HEK293 (cell line): ENCODE measurements at regions not wholly inside any gene's neighbourhood (a gene's known extent, or its start where the extent isn't known, plus 50 kb on each side); places are given as distances from the start of the nearest gene placed in this dataset.
A peak's percentile ranks its signal among the peaks of the same experiment; 100 is the strongest.

Experiments used
- BCL11B ChIP-seq: fragments of 450-650 bp; formaldehyde crosslinking; IDR thresholded peaks from 2 replicates; pipeline ENCODE4 v1.5.1; 2016; ENCODE audit warnings: low read depth, missing biosample characterization, missing genetic modification characterization
- FEZF1 ChIP-seq: fragments of 450-650 bp; formaldehyde crosslinking; IDR thresholded peaks from 2 replicates; pipeline ENCODE4 v1.5.1; 2016; ENCODE audit warnings: missing biosample characterization, missing genetic modification characterization
- GLI2 ChIP-seq: fragments of 450-650 bp; formaldehyde crosslinking; IDR thresholded peaks from 2 replicates; pipeline ENCODE4; 2017; ENCODE audit warnings: missing biosample characterization, missing genetic modification characterization, low read depth, borderline replicate concordance
- GLIS1 ChIP-seq: fragments of 450-650 bp; formaldehyde crosslinking; IDR thresholded peaks from 2 replicates; pipeline ENCODE4 v1.5.1; 2016; ENCODE audit warnings: missing biosample characterization, missing genetic modification characterization
- IKZF3 ChIP-seq: fragments of 450-650 bp; IDR thresholded peaks from 2 replicates; pipeline ENCODE4 v1.5.0; 2018; ENCODE audit warnings: missing biosample characterization, mild to moderate bottlenecking, missing genetic modification characterization, moderate library complexity
- KLF10 ChIP-seq: fragments of 450-650 bp; IDR thresholded peaks from 2 replicates; pipeline ENCODE4 v1.5.1; 2018; ENCODE audit warnings: missing biosample characterization, mild to moderate bottlenecking, missing genetic modification characterization
- KLF9 ChIP-seq: fragments of 450-650 bp; formaldehyde crosslinking; IDR thresholded peaks from 2 replicates; pipeline ENCODE4 v1.5.1; 2016; ENCODE audit warnings: missing biosample characterization, missing genetic modification characterization, low read depth
- MZF1 ChIP-seq: fragments of 450-650 bp; formaldehyde crosslinking; IDR thresholded peaks from 2 replicates; pipeline ENCODE4 v1.5.1; 2017; ENCODE audit warnings: missing biosample characterization, missing genetic modification characterization, borderline replicate concordance
- SCRT2 ChIP-seq: fragments of 450-650 bp; formaldehyde crosslinking; IDR thresholded peaks from 2 replicates; pipeline ENCODE4 v1.5.1; 2016; ENCODE audit warnings: missing biosample characterization, missing genetic modification characterization
- YY1 ChIP-seq: fragments of 450-650 bp; formaldehyde crosslinking; IDR thresholded peaks from 2 replicates; pipeline ENCODE4 v1.5.1; 2018; ENCODE audit warnings: missing biosample characterization, missing genetic modification characterization
- ZBTB21 ChIP-seq: fragments of 450-650 bp; formaldehyde crosslinking; IDR thresholded peaks from 2 replicates; pipeline ENCODE4 v1.5.1; 2017; ENCODE audit warnings: missing biosample characterization, missing genetic modification characterization
- ZBTB48 ChIP-seq: fragments of 450-650 bp; formaldehyde crosslinking; IDR thresholded peaks from 2 replicates; pipeline ENCODE4 v1.5.1; 2016; ENCODE audit warnings: missing biosample characterization, missing genetic modification characterization
- ZBTB8A ChIP-seq: fragments of 450-650 bp; formaldehyde crosslinking; IDR thresholded peaks from 2 replicates; pipeline ENCODE4 v1.5.1; 2016; ENCODE audit warnings: missing biosample characterization, missing genetic modification characterization
- ZFP41 ChIP-seq: fragments of 450-650 bp; formaldehyde crosslinking; IDR thresholded peaks from 2 replicates; pipeline ENCODE4 v1.5.1; 2016; ENCODE audit warnings: missing biosample characterization, missing genetic modification characterization, borderline replicate concordance
- ZNF10 ChIP-seq: fragments of 450-650 bp; formaldehyde crosslinking; IDR thresholded peaks from 2 replicates; pipeline ENCODE4 v1.5.1; 2017; ENCODE audit warnings: missing biosample characterization, missing genetic modification characterization
- ZNF133 ChIP-seq: fragments of 450-650 bp; formaldehyde crosslinking; IDR thresholded peaks from 2 replicates; pipeline ENCODE4 v1.5.1; 2016; ENCODE audit warnings: missing biosample characterization, missing genetic modification characterization
- ZNF140 ChIP-seq: fragments of 450-650 bp; formaldehyde crosslinking; IDR thresholded peaks from 2 replicates; pipeline ENCODE4 v1.5.1; 2016; ENCODE audit warnings: missing biosample characterization, missing genetic modification characterization
- ZNF169 ChIP-seq: fragments of 450-650 bp; formaldehyde crosslinking; IDR thresholded peaks from 2 replicates; pipeline ENCODE4 v1.5.1; 2016; ENCODE audit warnings: missing biosample characterization, missing genetic modification characterization
- ZNF248 ChIP-seq: fragments of 450-650 bp; formaldehyde crosslinking; IDR thresholded peaks from 2 replicates; pipeline ENCODE4 v1.5.1; 2017; ENCODE audit warnings: missing biosample characterization, missing genetic modification characterization
- ZNF341 ChIP-seq: fragments of 450-650 bp; formaldehyde crosslinking; IDR thresholded peaks from 2 replicates; pipeline ENCODE4; 2016; ENCODE audit warnings: low read depth, missing biosample characterization, missing genetic modification characterization
- ZNF366 ChIP-seq: fragments of 450-650 bp; formaldehyde crosslinking; conservative IDR thresholded peaks from 2 replicates; pipeline ENCODE4 v1.5.1; 2016; ENCODE audit warnings: missing biosample characterization, missing genetic modification characterization
- ZNF391 ChIP-seq: fragments of 450-650 bp; formaldehyde crosslinking; IDR thresholded peaks from 2 replicates; pipeline ENCODE4 v1.5.1; 2016; ENCODE audit warnings: low read depth, missing biosample characterization, missing genetic modification characterization, borderline replicate concordance
- ZNF404 ChIP-seq: fragments of 450-650 bp; formaldehyde crosslinking; IDR thresholded peaks from 2 replicates; pipeline ENCODE4 v1.5.1; 2017; ENCODE audit warnings: missing biosample characterization, missing genetic modification characterization
- ZNF555 ChIP-seq: fragments of 450-650 bp; formaldehyde crosslinking; conservative IDR thresholded peaks from 2 replicates; pipeline ENCODE4 v1.5.1; 2017; ENCODE audit warnings: missing biosample characterization, mild to moderate bottlenecking, missing genetic modification characterization, inconsistent platforms
- ZNF623 ChIP-seq: fragments of 450-650 bp; formaldehyde crosslinking; IDR thresholded peaks from 2 replicates; pipeline ENCODE4 v1.5.1; 2016; ENCODE audit warnings: missing biosample characterization, missing genetic modification characterization
- ZNF658 ChIP-seq: fragments of 450-650 bp; formaldehyde crosslinking; IDR thresholded peaks from 2 replicates; pipeline ENCODE4; 2016; ENCODE audit warnings: missing biosample characterization, missing genetic modification characterization
- ZNF677 ChIP-seq: fragments of 450-650 bp; IDR thresholded peaks from 2 replicates; pipeline ENCODE4 v1.5.0; 2018; ENCODE audit warnings: missing biosample characterization, mild to moderate bottlenecking, missing genetic modification characterization, moderate library complexity
- ZXDB ChIP-seq: fragments of 450-650 bp; formaldehyde crosslinking; IDR thresholded peaks from 2 replicates; pipeline ENCODE4 v1.5.1; 2016; ENCODE audit warnings: missing biosample characterization, missing genetic modification characterization
- TF ChIP-seq, protein P1 (sequence below): fragments of 450-650 bp; formaldehyde crosslinking; IDR thresholded peaks from 2 replicates; pipeline ENCODE4 v1.5.0; 2017; ENCODE audit warnings: missing biosample characterization, missing genetic modification characterization, borderline replicate concordance
- TF ChIP-seq, protein P2 (sequence below): fragments of 450-650 bp; formaldehyde crosslinking; IDR thresholded peaks from 2 replicates; pipeline ENCODE4 v1.5.1; 2016; ENCODE audit warnings: missing biosample characterization, missing genetic modification characterization
- TF ChIP-seq, protein P3 (sequence below): fragments of 450-650 bp; formaldehyde crosslinking; optimal IDR thresholded peaks from 2 replicates; pipeline ENCODE3; 2016; ENCODE audit warnings: missing biosample characterization, mild to moderate bottlenecking, missing genetic modification characterization
- TF ChIP-seq, protein P4 (sequence below): fragments of 450-650 bp; formaldehyde crosslinking; IDR thresholded peaks from 2 replicates; pipeline ENCODE4 v1.5.1; 2016; ENCODE audit warnings: missing biosample characterization, missing genetic modification characterization, borderline replicate concordance
- TF ChIP-seq, protein P5 (sequence below): fragments of 450-650 bp; formaldehyde crosslinking; IDR thresholded peaks from 2 replicates; pipeline ENCODE4 v1.5.1; 2016; ENCODE audit warnings: missing biosample characterization, missing genetic modification characterization

DNA sequence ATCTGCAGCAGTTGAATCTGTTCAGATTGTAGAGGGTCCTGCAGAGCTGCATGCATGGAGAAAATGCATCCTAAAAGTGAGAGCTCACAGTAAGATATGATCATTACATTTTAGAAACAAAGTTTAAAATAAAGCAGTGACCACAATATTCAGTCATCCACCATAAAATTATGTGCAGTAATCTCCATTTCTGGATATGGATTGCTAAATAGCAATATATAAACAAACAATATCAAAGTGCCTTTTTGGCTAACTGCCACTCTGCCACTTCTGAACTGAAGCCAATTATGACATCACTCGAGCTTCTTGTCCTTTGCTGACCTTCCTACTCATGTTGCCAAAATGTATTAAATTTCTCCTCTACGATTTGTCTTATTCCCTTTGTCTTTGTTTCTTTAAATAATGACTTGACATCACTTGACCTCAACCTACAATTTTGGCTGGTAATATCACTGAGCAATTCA, 262.0 kb upstream of the CXADR start (continued):
- TF ChIP-seq FEZF1 (tag by site-specific recombination) (peak; percentile 87), ZNF169 (tag by site-specific recombination) (no peak), IKZF3 (tag by site-specific recombination) (no peak), BCL11B (tag by site-specific recombination) (peak; percentile 63; the same call in 1 of the 2 replicates), ZNF341 (tag by site-specific recombination) (no peak), MZF1 (tag by site-specific recombination) (no peak), ZNF10 (tag by site-specific recombination) (no peak), ZNF366 (tag by site-specific recombination) (peak; percentile 86), ZNF677 (tag by site-specific recombination) (no peak), ZNF555 (tag by site-specific recombination) (no peak), ZBTB8A (tag by site-specific recombination) (no peak), ZNF623 (tag by site-specific recombination) (no peak), ZNF133 (tag by site-specific recombination) (no peak), GLIS1 (tag by site-specific recombination) (no peak), KLF10 (tag by site-specific recombination) (peak; percentile 76), KLF9 (tag by site-specific recombination) (0 out of 2 replicates have a peak, but pooled peaks have one; percentile 17), ZNF391 (tag by site-specific recombination) (0 out of 2 replicates have a peak, but pooled peaks have one; percentile 65), ZNF658 (tag by site-specific recombination) (no peak), YY1 (tag by site-specific recombination) (no peak), ZXDB (tag by site-specific recombination) (no peak), ZBTB48 (tag by site-specific recombination) (no peak), ZNF404 (no peak), ZNF140 (no peak), ZNF248 (no peak), GLI2 (no peak), ZFP41 (tag by site-specific recombination) (no peak), SCRT2 (tag by site-specific recombination) (no peak), ZBTB21 (tag by site-specific recombination) (peak; percentile 69)
- TF ChIP-seq, protein P1, sequence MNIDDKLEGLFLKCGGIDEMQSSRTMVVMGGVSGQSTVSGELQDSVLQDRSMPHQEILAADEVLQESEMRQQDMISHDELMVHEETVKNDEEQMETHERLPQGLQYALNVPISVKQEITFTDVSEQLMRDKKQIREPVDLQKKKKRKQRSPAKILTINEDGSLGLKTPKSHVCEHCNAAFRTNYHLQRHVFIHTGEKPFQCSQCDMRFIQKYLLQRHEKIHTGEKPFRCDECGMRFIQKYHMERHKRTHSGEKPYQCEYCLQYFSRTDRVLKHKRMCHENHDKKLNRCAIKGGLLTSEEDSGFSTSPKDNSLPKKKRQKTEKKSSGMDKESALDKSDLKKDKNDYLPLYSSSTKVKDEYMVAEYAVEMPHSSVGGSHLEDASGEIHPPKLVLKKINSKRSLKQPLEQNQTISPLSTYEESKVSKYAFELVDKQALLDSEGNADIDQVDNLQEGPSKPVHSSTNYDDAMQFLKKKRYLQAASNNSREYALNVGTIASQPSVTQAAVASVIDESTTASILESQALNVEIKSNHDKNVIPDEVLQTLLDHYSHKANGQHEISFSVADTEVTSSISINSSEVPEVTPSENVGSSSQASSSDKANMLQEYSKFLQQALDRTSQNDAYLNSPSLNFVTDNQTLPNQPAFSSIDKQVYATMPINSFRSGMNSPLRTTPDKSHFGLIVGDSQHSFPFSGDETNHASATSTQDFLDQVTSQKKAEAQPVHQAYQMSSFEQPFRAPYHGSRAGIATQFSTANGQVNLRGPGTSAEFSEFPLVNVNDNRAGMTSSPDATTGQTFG (tag by site-specific recombination), result no peak
- TF ChIP-seq, protein P2, sequence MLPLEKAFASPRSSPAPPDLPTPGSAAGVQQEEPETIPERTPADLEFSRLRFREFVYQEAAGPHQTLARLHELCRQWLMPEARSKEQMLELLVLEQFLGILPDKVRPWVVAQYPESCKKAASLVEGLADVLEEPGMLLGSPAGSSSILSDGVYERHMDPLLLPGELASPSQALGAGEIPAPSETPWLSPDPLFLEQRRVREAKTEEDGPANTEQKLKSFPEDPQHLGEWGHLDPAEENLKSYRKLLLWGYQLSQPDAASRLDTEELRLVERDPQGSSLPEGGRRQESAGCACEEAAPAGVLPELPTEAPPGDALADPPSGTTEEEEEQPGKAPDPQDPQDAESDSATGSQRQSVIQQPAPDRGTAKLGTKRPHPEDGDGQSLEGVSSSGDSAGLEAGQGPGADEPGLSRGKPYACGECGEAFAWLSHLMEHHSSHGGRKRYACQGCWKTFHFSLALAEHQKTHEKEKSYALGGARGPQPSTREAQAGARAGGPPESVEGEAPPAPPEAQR (tag by site-specific recombination), result no peak
- TF ChIP-seq, protein P3, sequence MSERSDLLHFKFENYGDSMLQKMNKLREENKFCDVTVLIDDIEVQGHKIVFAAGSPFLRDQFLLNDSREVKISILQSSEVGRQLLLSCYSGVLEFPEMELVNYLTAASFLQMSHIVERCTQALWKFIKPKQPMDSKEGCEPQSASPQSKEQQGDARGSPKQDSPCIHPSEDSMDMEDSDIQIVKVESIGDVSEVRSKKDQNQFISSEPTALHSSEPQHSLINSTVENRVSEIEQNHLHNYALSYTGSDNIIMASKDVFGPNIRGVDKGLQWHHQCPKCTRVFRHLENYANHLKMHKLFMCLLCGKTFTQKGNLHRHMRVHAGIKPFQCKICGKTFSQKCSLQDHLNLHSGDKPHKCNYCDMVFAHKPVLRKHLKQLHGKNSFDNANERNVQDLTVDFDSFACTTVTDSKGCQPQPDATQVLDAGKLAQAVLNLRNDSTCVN, result no peak
- TF ChIP-seq, protein P4, sequence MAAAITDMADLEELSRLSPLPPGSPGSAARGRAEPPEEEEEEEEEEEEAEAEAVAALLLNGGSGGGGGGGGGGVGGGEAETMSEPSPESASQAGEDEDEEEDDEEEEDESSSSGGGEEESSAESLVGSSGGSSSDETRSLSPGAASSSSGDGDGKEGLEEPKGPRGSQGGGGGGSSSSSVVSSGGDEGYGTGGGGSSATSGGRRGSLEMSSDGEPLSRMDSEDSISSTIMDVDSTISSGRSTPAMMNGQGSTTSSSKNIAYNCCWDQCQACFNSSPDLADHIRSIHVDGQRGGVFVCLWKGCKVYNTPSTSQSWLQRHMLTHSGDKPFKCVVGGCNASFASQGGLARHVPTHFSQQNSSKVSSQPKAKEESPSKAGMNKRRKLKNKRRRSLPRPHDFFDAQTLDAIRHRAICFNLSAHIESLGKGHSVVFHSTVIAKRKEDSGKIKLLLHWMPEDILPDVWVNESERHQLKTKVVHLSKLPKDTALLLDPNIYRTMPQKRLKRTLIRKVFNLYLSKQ, result no peak
- TF ChIP-seq, protein P5, sequence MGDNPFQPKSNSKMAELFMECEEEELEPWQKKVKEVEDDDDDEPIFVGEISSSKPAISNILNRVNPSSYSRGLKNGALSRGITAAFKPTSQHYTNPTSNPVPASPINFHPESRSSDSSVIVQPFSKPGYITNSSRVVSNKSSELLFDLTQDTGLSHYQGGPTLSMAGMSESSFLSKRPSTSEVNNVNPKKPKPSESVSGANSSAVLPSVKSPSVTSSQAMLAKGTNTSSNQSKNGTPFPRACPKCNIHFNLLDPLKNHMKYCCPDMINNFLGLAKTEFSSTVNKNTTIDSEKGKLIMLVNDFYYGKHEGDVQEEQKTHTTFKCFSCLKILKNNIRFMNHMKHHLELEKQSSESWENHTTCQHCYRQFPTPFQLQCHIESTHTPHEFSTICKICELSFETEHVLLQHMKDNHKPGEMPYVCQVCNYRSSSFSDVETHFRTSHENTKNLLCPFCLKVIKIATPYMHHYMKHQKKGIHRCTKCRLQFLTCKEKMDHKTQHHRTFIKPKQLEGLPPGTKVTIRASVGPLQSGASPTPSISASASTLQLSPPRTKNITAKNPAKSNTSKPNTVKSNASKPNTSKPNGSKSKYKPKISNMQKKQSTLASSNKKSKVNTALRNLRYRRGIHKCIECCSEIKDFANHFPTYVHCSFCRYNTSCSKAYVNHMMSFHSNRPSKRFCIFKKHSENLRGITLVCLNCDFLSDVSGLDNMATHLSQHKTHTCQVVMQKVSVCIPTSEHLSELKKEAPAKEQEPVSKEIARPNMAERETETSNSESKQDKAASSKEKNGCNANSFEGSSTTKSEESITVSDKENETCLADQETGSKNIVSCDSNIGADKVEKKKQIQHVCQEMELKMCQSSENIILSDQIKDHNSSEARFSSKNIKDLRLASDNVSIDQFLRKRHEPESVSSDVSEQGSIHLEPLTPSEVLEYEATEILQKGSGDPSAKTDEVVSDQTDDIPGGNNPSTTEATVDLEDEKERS (tag by site-specific recombination), result peak; percentile 84; the same call in 1 of the 2 replicates
